Activated gamma-delta T cell treated with anti-CD3 and anti-CD28 coated beads, Interleukin-2, amount 50 U/mL, for 16 hours (primary cell): ENCODE measurements at regions not wholly inside any gene's neighbourhood (a gene's known extent, or its start where the extent isn't known, plus 50 kb on each side); places are given as distances from the start of the nearest gene placed in this dataset.

Experiments
- DNase-seq: peaks from one replicate; pipeline ENCODE4 v3.0.0-alpha.2; 2020; ENCODE audit warnings: low read depth

GRCh38 chr10:131674130-131674529, 226.7 kb upstream of the PPP2R2D start:
- no peak for DNase-seq

- no peak for DNase-seq
Measured at GRCh38 chr10:131675104-131675503, 225.7 kb upstream of the PPP2R2D start.

GRCh38 chr10:131676046-131676799, 224.6 kb upstream of the PPP2R2D start:
- no peak for DNase-seq

GRCh38 chr10:131676800-131677421, 223.9 kb upstream of the PPP2R2D start:
- no peak for DNase-seq

- DNase-seq, result no peak
Measured at GRCh38 chr10:131677671-131678070, 223.1 kb upstream of the PPP2R2D start.

GRCh38 chr10:131678171-131678570, 222.6 kb upstream of the PPP2R2D start:
- DNase-seq, result no peak

GRCh38 chr10:131678613-131679012, 222.2 kb upstream of the PPP2R2D start:
- DNase-seq, result no peak

GRCh38 chr10:131679926-131680325, 220.9 kb upstream of the PPP2R2D start:
- DNase-seq, result no peak

GRCh38 chr10:131681122-131681521, 219.7 kb upstream of the PPP2R2D start:
- DNase-seq, result no peak

- DNase-seq, result no peak
Measured at GRCh38 chr10:131681656-131682055, 219.2 kb upstream of the PPP2R2D start.

- DNase-seq, result no peak
Measured at GRCh38 chr10:131682271-131682962, 218.4 kb upstream of the PPP2R2D start.

GRCh38 chr10:131683281-131683861, 217.4 kb upstream of the PPP2R2D start:
- DNase-seq, result no peak

GRCh38 chr10:131683941-131684340, 216.9 kb upstream of the PPP2R2D start:
- DNase-seq, result no peak

- DNase-seq, result no peak
Measured at GRCh38 chr10:131685007-131685406, 215.8 kb upstream of the PPP2R2D start.

GRCh38 chr10:131685576-131685975, 215.2 kb upstream of the PPP2R2D start:
- no peak for DNase-seq

- no peak for DNase-seq
Measured at GRCh38 chr10:131686781-131687420, 213.9 kb upstream of the PPP2R2D start.

GRCh38 chr10:131688304-131688703, 212.5 kb upstream of the PPP2R2D start:
- no peak for DNase-seq

GRCh38 chr10:131689016-131689415, 211.8 kb upstream of the PPP2R2D start:
- no peak for DNase-seq

GRCh38 chr10:131689486-131689885, 211.3 kb upstream of the PPP2R2D start:
- no peak for DNase-seq

GRCh38 chr10:131689954-131690757, 210.7 kb upstream of the PPP2R2D start:
- no peak for DNase-seq

GRCh38 chr10:131690805-131691239, 210.0 kb upstream of the PPP2R2D start:
- no peak for DNase-seq
